ENCODE measurements at regions not wholly inside any gene's neighbourhood (a gene's known extent, or its start where the extent isn't known, plus 50 kb on each side); places are given as distances from the start of the nearest gene placed in this dataset.

- no peak for DNase-seq
Observed at GRCh38 chr10:124285587-124286527, 132.9 kb downstream of the OAT start.

DNA sequence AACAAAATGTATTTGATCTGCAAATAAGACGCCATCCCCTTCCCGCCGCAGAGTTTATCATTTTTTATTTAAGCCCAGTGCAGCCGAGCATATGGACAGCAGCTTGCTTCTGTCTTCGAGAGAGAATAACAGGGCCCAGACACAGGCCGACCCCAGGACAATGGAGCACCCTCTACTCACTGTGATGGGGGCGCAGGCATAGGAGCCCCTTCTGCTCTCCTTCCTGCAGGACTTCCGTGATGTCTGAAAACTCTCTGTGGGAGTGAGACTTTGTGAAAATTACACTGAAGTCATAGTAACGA lies 134.8 kb downstream of the OAT start:
- no peak for DNase-seq

GRCh38 chr10:124283215-124283948 lies 135.3 kb downstream of the OAT start:
- DNase-seq, result no peak

GRCh38 chr10:124282326-124282725 lies 136.4 kb downstream of the OAT start:
- no peak for DNase-seq

GRCh38 chr10:124281666-124282065 lies 137.1 kb downstream of the OAT start:
- no peak for DNase-seq

DNA sequence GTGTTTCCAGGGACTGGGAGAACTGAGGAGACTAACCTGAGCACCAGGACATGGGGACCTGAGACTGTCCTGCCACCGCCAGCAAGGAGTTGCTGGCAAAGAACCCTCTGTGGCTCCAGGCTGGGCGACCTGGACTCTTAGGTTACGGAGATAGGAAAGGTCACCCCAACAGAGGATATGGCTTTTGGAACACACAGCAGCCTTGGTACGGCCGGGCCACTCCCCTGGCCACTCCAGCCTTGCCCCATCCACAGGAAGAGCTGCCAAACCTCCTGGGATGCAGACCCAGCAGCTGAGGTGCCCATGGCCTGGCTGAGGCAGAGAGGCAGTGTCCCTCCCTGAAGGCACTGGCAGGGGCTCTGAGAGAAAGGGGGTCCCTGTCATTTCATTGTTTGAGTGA lies 137.8 kb downstream of the OAT start:
- no peak for DNase-seq

DNA sequence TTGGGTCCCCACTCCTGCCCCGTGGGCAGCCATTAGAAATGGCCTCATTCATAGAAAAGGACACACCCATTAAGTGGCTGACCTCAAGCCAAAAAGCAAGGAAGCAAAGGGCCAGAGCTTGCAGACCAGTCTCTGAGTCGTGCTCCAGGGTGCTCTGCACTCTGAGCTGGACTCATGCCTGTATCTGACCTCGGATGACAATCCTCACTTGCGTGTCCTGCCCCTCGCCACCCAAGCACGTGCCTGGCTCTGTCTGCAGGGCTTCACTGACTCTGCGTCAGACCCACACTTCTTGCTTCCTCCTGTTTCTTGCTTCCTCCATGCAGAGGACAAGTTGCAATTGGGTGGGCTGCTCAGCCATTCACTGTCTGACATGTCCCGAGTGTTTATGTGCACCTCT lies 138.8 kb downstream of the OAT start:
- DNase-seq, result no peak

- DNase-seq, result no peak
Observed at GRCh38 chr10:124279298-124279697, 139.4 kb downstream of the OAT start.

- DNase-seq, result no peak
Observed at GRCh38 chr10:124278356-124278755, 140.4 kb downstream of the OAT start.

- DNase-seq, result no peak
Observed at GRCh38 chr10:124273141-124273540, 145.6 kb downstream of the OAT start.

DNA sequence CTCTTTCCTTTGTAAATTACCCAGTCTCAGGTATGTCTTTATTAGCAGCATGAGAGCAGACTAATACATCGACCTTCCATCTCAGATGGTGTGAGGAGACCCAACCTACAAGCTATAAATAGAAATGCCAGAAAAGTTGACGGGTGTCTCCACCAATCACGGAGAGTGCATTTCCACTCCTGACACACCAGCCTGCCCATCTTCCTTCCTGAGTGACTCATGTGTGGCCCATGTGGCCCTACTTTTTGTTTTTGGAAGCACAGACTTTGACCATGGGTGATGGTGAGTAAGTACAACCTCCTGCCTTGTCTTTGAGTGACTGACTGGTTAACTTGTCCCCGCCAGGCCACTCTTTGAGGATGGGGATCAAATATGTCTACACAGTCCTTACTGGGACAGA lies 147.0 kb downstream of the OAT start:
- no peak for DNase-seq

- DNase-seq, result no peak
Observed at GRCh38 chr10:124270530-124271327, 148.0 kb downstream of the OAT start.

- no peak for DNase-seq
Observed at GRCh38 chr10:124268976-124269375, 149.7 kb downstream of the OAT start.

GRCh38 chr10:124267911-124268549 lies 150.7 kb downstream of the OAT start:
- DNase-seq, result no peak

DNA sequence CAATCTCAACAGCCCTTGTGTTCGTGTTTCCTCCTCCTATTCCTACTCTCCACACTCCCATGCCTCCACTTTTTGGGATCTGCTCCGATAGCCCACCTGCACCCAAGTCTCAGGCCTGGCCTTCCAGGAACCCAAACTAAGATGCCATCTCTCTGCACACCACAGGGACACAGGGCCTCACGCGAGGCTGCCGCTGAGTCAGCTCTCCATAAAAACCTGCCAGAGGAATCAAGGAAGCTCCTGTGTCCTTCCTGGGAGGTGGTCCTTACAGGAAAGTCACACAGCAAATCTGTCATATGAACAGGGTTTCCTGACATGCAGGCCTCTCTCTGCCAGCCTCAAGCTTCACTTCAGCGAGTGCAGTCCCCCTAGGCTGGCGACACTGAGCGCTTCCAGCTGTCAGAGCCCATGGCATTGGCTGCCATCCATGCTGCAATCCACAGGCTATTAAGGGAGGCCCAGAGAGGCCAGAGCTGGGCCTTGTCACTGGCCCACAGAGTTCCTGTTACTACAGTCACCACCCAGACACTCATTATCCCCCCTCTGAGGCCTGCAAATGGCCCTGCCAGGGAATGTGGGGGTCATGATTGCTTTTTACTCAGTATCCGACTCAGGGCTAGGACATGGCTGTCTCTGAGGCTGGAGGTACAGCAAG lies 151.4 kb downstream of the OAT start:
- no peak for DNase-seq

- no peak for DNase-seq
Observed at GRCh38 chr10:124266468-124267230, 152.1 kb downstream of the OAT start.

- DNase-seq, result no peak
Observed at GRCh38 chr10:124265776-124266467, 152.8 kb downstream of the OAT start.

DNA sequence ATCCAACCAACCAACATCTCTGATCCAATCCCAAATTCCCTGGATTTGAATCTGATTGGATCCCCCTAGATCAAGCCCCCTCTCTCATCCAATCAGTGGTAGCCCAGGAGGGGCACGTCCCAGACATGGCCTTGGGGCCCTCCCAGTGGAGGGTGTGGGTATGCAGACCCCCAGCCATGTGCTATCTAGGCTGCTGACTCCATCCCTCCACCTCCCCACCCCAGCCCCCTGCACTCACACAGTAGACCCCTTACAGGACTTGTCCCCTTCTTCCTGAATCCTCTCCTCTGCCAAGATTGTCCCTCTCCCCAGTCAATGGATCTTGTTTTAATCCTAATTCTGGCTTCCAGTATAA lies 153.4 kb downstream of the OAT start:
- DNase-seq, result no peak

DNA sequence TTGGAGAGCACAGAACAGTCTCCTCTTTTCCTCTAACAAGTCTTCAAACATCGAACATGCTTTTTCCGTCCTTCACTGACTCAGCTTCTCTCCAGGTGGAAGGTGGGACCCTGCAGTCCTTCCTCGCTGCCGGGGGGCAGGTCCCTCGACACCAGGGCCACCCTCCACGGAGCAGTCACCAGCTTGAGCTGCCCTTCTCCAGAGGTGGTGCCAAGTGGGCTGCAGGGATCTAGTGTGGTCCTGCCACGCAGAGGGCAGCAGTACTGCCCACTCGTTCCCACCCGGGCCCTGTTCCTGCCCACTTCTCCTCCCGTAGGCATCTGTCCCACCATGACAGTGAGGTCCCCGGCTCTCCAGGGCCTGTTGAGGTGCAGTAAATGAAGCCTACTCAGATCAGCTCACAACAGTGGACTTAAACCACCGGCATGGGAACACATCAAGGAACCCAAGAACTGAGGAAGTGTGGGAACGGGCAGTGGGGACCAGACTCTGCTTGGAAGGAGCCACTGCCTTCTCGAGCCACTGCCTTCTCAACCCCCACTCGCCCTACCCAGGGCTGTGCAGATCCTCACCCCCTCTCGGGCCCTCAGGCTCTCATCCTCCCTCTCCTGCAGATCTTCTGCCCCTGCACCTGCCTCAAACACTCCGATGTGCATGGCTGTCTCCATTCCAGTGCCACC lies 153.9 kb downstream of the OAT start:
- no peak for DNase-seq

- no peak for DNase-seq
Observed at GRCh38 chr10:124264271-124264670, 154.5 kb downstream of the OAT start.

GRCh38 chr10:124263726-124264125 lies 155.0 kb downstream of the OAT start:
- DNase-seq, result no peak

All from NCI-H2171 (cell line).